GM12878 (cell line): ENCODE measurements at regions not wholly inside any gene's neighbourhood (a gene's known extent, or its start where the extent isn't known, plus 50 kb on each side); places are given as distances from the start of the nearest gene placed in this dataset.

ENCODE experiments used
- ATAC-seq: fragments of 200-7000 bp; cut with Tn5 transposase; 3 replicates; pipeline ENCODE4 v1.9.1; 2020; ENCODE audit warnings: mild to moderate bottlenecking, moderate library complexity
- BruUV-seq: library from RNA; stranded (reverse); fragments of 400-500 nt; replicated peaks from 2 replicates; lab custom pipeline; 2021; lab: Mats Ljungman, UMichigan
- CTCF ChIA-PET: fragments of 300-600 bp; sonication (Branson Sonifier 250); formaldehyde crosslinking; extraction: SDS; loops from one replicate; lab custom pipeline; 2021; ENCODE audit warnings: inconsistent platforms; lab: Yijun Ruan, JAX
- POLR2A ChIA-PET: fragments of 350-600 bp; formaldehyde crosslinking; extraction: SDS; loops from one replicate; lab custom pipeline; 2021; ENCODE audit warnings: inconsistent platforms; lab: Charles Lee
- RAD21 ChIA-PET: fragments of 300-600 bp; sonication (Branson Sonifier 250); formaldehyde crosslinking; loops from one replicate; lab custom pipeline; 2023; ENCODE audit warnings: antibody characterized with exemption; ENCODE audit not compliant: unreplicated experiment; lab: Charles Lee
- SMC1A ChIA-PET: fragments of 300-600 bp; sonication (Branson Sonifier 250); formaldehyde crosslinking; loops from one replicate; lab custom pipeline; 2023; ENCODE audit not compliant: unreplicated experiment, uncharacterized antibody; lab: Charles Lee
- DNase-seq: peaks from one replicate; pipeline ENCODE4 v3.0.0-alpha.2; 2011; ENCODE audit warnings: low read depth, low spot score
- FAIRE-seq: peaks from 3 replicates; lab custom pipeline; 2011; peaks lifted over from hg19 to GRCh38; lab: Jason Lieb, UNC
- H2AFZ ChIP-seq: 2 replicates; pipeline ENCODE4 v1.6.0; 2011; ENCODE audit warnings: low read depth, low read length, control low read depth; ENCODE audit not compliant: control insufficient read depth
- H3K27ac ChIP-seq: 2 replicates; pipeline ENCODE4 v1.5.1; 2011; ENCODE audit warnings: control low read depth; ENCODE audit not compliant: control insufficient read depth, insufficient read depth
- H3K27me3 ChIP-seq, 2 experiments: replicated peaks in 1 of 2; 2 replicates each; pipeline versions ENCODE4 v1.6.0 to v1.6.1; 2011; ENCODE audit warnings: low read length in 1 of 2; ENCODE audit not compliant: control insufficient read depth in 2 of 2, insufficient read depth in 2 of 2
- H3K36me3 ChIP-seq, 2 experiments: 2 replicates each; pipeline ENCODE4 v1.5.1; 2011; ENCODE audit warnings: low read length in 1 of 2; ENCODE audit not compliant: control insufficient read depth in 2 of 2, insufficient read depth in 2 of 2
- H3K4me1 ChIP-seq: 2 replicates; pipeline ENCODE4 v1.6.1; 2011; ENCODE audit warnings: mild to moderate bottlenecking, low read length, moderate library complexity, mixed read lengths; ENCODE audit not compliant: control insufficient read depth, insufficient read depth
- H3K4me2 ChIP-seq: 2 replicates; pipeline ENCODE4 v1.6.0; 2011; ENCODE audit warnings: control low read depth; ENCODE audit not compliant: control insufficient read depth, insufficient read depth
- H3K4me3 ChIP-seq: fragments of 200-600 bp; sonication (generic); 2 replicates; pipeline ENCODE4 v1.5.1; 2016
- H3K79me2 ChIP-seq: 2 replicates; pipeline ENCODE4 v1.6.0; 2011; ENCODE audit warnings: low read length; ENCODE audit not compliant: control insufficient read depth, insufficient read depth
- H3K9ac ChIP-seq: 2 replicates; pipeline ENCODE4 v1.8.0; 2011; ENCODE audit warnings: low read length, control low read depth, mixed read lengths; ENCODE audit not compliant: control insufficient read depth, insufficient read depth
- H3K9me3 ChIP-seq: replicated peaks from 3 replicates; pipeline ENCODE4 v1.5.1; 2011; ENCODE audit warnings: mild to moderate bottlenecking, low read length; ENCODE audit not compliant: control insufficient read depth, insufficient read depth
- H4K20me1 ChIP-seq: 2 replicates; pipeline ENCODE4 v1.6.0; 2011; ENCODE audit not compliant: control insufficient read depth, insufficient read depth
- HDAC2 ChIP-seq: fragments of 200-600 bp; sonication (generic); IDR thresholded peaks from 2 replicates; pipeline ENCODE4 v1.6.1; 2017
- NR2C1 ChIP-seq: fragments of 450-650 bp; IDR thresholded peaks from 2 replicates; pipeline ENCODE4 v1.6.1; 2017; ENCODE audit warnings: antibody characterized with exemption, mild to moderate bottlenecking, moderate library complexity
- SMARCA5 ChIP-seq: fragments of 450-650 bp; IDR thresholded peaks from 2 replicates; pipeline ENCODE4 v1.6.1; 2017; ENCODE audit warnings: mild to moderate bottlenecking
- WGBS: methylation state at CpG from one replicate; pipeline ENCODE4 v1.1.6; 2016; ENCODE audit warnings: low lambda C conversion rate; ENCODE audit not compliant: insufficient replicate concordance, insufficient coverage; ENCODE audit errors: missing lambda C conversion rate; 5-methylcytosine and 5-hydroxymethylcytosine counted together
- in situ Hi-C: fragments of 300-500 bp; cut with MboI; formaldehyde crosslinking; loops from 9 replicates; pipeline ENCODE4 v1.14.3; 2018; ENCODE audit warnings: mixed read lengths
- intact Hi-C: fragments of 100-400 bp; cut with micrococcal nuclease; formaldehyde crosslinking; loops from one replicate; pipeline ENCODE4 v1.14.2; 2022; ENCODE audit not compliant: unreplicated experiment
- TF ChIP-seq, protein P1 (sequence below): fragments of 450-650 bp; formaldehyde crosslinking; IDR thresholded peaks from 2 replicates; pipeline ENCODE4 v1.4.0; 2020; ENCODE audit warnings: mild to moderate bottlenecking, moderate library complexity

DNA sequence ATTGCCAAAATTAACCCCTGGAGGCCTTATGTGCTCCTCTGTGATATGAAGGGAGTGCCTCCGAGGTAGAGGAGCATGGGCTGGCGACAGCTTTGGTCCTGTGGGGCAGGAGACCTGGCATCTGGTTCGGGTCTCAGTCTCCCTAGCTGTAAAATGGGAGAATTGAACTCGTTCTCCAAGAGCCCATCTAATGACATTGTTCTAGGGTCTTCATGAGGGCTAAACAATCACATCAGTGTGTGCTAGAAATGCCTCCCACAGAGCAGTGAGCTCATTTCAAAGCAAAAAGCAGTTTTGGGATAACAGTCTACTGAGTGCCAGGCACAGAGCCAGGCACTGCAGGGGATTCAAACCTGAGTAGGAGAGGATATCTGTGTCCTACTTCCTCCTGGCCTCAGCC lies 248.0 kb downstream of the RPS24 start:
- H3K27ac ChIP-seq, result no peak overlapping the region
- ChIA-PET POLR2A (no interaction called here), SMC1A (interaction anchor here (0.9 kb wide), 1 partner anchor 18 kb away, joined by 3 read pairs; no protein-coding TSS in a partner anchor), CTCF (no interaction called here), RAD21 (no interaction called here)
- no peaks in the 10 kb centered on the region for H3K36me3 ChIP-seq
- H3K4me2 ChIP-seq, result no peak overlapping the region
- no peak overlapping the region for H3K4me3 ChIP-seq
- H2AFZ ChIP-seq, result no peak overlapping the region
- in situ Hi-C loops (no loop called here), intact Hi-C loops (no loop called here)
- DNase-seq (no peak), ATAC-seq (no peak), FAIRE-seq (no peak)
- no peaks in the 10 kb centered on the region for H3K79me2 ChIP-seq
- no peak overlapping the region for H3K9ac ChIP-seq
- no peaks in the 10 kb centered on the region for H3K9me3 ChIP-seq
- peaks cover 0 to 4% of the 10 kb centered on the region in 2 experiments; a peak in 2 of 4 replicates for H3K27me3 ChIP-seq
- TF ChIP-seq NR2C1, result no peak
- TF ChIP-seq HDAC2, result no peak
- TF ChIP-seq, protein P1, sequence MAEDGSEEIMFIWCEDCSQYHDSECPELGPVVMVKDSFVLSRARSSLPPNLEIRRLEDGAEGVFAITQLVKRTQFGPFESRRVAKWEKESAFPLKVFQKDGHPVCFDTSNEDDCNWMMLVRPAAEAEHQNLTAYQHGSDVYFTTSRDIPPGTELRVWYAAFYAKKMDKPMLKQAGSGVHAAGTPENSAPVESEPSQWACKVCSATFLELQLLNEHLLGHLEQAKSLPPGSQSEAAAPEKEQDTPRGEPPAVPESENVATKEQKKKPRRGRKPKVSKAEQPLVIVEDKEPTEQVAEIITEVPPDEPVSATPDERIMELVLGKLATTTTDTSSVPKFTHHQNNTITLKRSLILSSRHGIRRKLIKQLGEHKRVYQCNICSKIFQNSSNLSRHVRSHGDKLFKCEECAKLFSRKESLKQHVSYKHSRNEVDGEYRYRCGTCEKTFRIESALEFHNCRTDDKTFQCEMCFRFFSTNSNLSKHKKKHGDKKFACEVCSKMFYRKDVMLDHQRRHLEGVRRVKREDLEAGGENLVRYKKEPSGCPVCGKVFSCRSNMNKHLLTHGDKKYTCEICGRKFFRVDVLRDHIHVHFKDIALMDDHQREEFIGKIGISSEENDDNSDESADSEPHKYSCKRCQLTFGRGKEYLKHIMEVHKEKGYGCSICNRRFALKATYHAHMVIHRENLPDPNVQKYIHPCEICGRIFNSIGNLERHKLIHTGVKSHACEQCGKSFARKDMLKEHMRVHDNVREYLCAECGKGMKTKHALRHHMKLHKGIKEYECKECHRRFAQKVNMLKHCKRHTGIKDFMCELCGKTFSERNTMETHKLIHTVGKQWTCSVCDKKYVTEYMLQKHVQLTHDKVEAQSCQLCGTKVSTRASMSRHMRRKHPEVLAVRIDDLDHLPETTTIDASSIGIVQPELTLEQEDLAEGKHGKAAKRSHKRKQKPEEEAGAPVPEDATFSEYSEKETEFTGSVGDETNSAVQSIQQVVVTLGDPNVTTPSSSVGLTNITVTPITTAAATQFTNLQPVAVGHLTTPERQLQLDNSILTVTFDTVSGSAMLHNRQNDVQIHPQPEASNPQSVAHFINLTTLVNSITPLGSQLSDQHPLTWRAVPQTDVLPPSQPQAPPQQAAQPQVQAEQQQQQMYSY (CRISPR knock-in tag), result no peak
- no peak for TF ChIP-seq SMARCA5
- H4K20me1 ChIP-seq, result no peaks in the 10 kb centered on the region
- H3K4me1 ChIP-seq, result no peaks in the 10 kb centered on the region
- BruUV-seq, result no TSS peak
- 0% methylated on average over 4 of the region's 4 CpGs for WGBS
